Loucy (cell line): ENCODE measurements at regions not wholly inside any gene's neighbourhood (a gene's known extent, or its start where the extent isn't known, plus 50 kb on each side); places are given as distances from the start of the nearest gene placed in this dataset.

Experiments
- CTCF ChIP-seq: fragments of 200-600 bp; sonication (generic); conservative IDR thresholded peaks from 2 replicates; pipeline ENCODE4 v1.5.1; 2014; ENCODE audit warnings: mild to moderate bottlenecking, antibody characterized with exemption, low read length
- EZH2phosphoT487 ChIP-seq: fragments of 200-600 bp; IDR thresholded peaks from 2 replicates; pipeline ENCODE4 v1.6.1; 2018; ENCODE audit warnings: antibody characterized with exemption, mild to moderate bottlenecking, moderate library complexity, borderline replicate concordance

GRCh38 chr9:25225938-25226760 is 452.1 kb downstream of the TUSC1 start:
- TF ChIP-seq CTCF (no peak), EZH2phosphoT487 (no peak)
